ENCODE measurements at regions not wholly inside any gene's neighbourhood (a gene's known extent, or its start where the extent isn't known, plus 50 kb on each side); places are given as distances from the start of the nearest gene placed in this dataset.
A peak's percentile ranks its signal among the peaks of the same experiment; 100 is the strongest.

DNA sequence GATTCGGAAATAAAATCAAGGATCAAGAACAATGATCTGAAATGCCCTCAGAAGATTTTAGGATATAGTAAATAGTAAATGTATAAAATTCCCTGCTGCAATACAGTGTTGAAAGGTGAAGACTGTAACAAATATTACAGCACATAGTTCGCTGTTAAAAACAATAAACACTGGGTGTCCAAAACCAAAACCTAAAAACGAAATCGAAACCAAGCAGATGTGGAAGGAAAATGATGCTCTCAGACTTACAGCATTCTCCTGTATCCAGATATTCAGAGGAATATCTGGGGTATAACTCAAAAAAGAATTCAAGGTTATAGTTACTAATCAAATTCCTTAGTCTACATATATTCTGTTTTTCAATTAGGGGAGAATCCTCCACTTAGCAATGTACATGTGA lies 708.1 kb upstream of the PCDH15 start:
- Histone ChIP-seq H4K20me1 (ENCODE audit: insufficient read depth) (no peaks in the 10 kb centered on the region), H3K27ac (no peak overlapping the region), H3K9me2 (ENCODE audit: insufficient read depth) (peaks cover 5% of the 10 kb centered on the region; the same call in 1 of the 2 replicates), H3K27me3 (ENCODE audit: insufficient read depth, low read depth) (no peaks in the 10 kb centered on the region), H3K4me1 (replicated peaks; ENCODE audit: insufficient read depth) (no peaks in the 10 kb centered on the region), H3F3A (ENCODE audit: insufficient read depth, low read depth) (no peaks in the 10 kb centered on the region), H3K79me2 (ENCODE audit: low read depth) (no peaks in the 10 kb centered on the region), H3K4me3 (peak overlapping the region; percentile 45), H2AFZ (peak overlapping the region; percentile 79), H3K9me3 (ENCODE audit: insufficient read depth, low read depth) (no peaks in the 10 kb centered on the region), H3K4me2 (peak overlapping the region; percentile 66), H3K36me3 (ENCODE audit: low read depth) (no peaks in the 10 kb centered on the region)
- POLR2A ChIA-PET (ENCODE audit: unreplicated experiment) = no interaction called here
- DNase-seq = no peak
- BruUV-seq (replicated peaks) = no TSS peak
- CTCF ChIA-PET = no interaction called here
- intact Hi-C loops (cut with micrococcal nuclease; ENCODE audit: unreplicated experiment) = no loop called here
- no peak for TF ChIP-seq EZH2 (IDR thresholded peaks at IDR 0.05; ENCODE audit: low read depth)
- TF ChIP-seq, protein P1, sequence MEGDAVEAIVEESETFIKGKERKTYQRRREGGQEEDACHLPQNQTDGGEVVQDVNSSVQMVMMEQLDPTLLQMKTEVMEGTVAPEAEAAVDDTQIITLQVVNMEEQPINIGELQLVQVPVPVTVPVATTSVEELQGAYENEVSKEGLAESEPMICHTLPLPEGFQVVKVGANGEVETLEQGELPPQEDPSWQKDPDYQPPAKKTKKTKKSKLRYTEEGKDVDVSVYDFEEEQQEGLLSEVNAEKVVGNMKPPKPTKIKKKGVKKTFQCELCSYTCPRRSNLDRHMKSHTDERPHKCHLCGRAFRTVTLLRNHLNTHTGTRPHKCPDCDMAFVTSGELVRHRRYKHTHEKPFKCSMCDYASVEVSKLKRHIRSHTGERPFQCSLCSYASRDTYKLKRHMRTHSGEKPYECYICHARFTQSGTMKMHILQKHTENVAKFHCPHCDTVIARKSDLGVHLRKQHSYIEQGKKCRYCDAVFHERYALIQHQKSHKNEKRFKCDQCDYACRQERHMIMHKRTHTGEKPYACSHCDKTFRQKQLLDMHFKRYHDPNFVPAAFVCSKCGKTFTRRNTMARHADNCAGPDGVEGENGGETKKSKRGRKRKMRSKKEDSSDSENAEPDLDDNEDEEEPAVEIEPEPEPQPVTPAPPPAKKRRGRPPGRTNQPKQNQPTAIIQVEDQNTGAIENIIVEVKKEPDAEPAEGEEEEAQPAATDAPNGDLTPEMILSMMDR (conservative IDR thresholded peaks at IDR 0.05) = no peak

DNA sequence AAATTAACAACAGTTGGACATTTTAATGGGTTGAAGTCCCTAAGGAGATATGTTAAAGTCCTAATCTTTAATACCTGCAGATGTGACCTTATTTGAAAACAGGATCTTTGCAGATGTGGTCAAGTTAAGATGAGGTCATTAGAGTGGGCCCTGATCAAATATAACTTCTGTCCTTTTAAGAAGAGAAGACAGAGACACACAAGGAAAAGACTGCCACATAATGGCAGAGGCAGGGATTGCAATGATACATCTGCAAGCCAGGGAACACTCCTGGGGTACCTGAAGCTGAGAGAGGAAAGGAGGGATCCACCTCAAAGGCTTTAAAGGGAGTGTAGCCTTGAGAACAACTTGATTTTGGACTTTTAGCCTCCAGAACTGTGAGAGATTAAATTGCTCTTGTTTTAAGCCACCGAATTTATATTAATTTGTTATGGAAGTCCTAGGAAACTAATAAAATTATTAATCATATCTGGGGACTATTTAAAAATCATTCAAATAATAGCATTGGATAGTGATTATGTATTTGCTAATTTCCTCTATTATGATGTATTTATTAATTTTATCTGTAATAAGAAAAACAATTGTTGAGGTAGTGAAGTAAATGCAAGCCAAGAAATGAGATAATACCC lies 700.0 kb upstream of the PCDH15 start:
- H3K4me1 ChIP-seq (replicated peaks; ENCODE audit: insufficient read depth) = no peaks in the 10 kb centered on the region
- ChIA-PET POLR2A (ENCODE audit: unreplicated experiment) (no interaction called here), CTCF (no interaction called here)
- no peak overlapping the region for H3K27ac ChIP-seq
- no peaks in the 10 kb centered on the region for H3F3A ChIP-seq (ENCODE audit: insufficient read depth, low read depth)
- no peaks in the 10 kb centered on the region for H3K36me3 ChIP-seq (ENCODE audit: low read depth)
- no peak overlapping the region for H3K4me2 ChIP-seq
- H2AFZ ChIP-seq = no peak overlapping the region
- intact Hi-C loops (cut with micrococcal nuclease; ENCODE audit: unreplicated experiment) = loop anchor here (1.0 kb wide), 1 partner anchor 410 kb away; no protein-coding TSS in a partner anchor
- no peaks in the 10 kb centered on the region for H3K9me2 ChIP-seq (ENCODE audit: insufficient read depth)
- H3K9me3 ChIP-seq (ENCODE audit: insufficient read depth, low read depth) = no peaks in the 10 kb centered on the region
- H4K20me1 ChIP-seq (ENCODE audit: insufficient read depth) = 0 out of 2 replicates have a peak, but pooled peaks cover 3% of the 10 kb centered on the region
- no peaks in the 10 kb centered on the region for H3K79me2 ChIP-seq (ENCODE audit: low read depth)
- H3K27me3 ChIP-seq (ENCODE audit: insufficient read depth, low read depth) = no peaks in the 10 kb centered on the region
- no peak overlapping the region for H3K4me3 ChIP-seq
- peak in 1 of 2 experiments; percentile 24 for DNase-seq
- TF ChIP-seq EZH2 (IDR thresholded peaks at IDR 0.05; ENCODE audit: low read depth) = no peak
- TF ChIP-seq, protein P1 (conservative IDR thresholded peaks at IDR 0.05) = peak; percentile 75
- no TSS peak for BruUV-seq (replicated peaks)

DNA sequence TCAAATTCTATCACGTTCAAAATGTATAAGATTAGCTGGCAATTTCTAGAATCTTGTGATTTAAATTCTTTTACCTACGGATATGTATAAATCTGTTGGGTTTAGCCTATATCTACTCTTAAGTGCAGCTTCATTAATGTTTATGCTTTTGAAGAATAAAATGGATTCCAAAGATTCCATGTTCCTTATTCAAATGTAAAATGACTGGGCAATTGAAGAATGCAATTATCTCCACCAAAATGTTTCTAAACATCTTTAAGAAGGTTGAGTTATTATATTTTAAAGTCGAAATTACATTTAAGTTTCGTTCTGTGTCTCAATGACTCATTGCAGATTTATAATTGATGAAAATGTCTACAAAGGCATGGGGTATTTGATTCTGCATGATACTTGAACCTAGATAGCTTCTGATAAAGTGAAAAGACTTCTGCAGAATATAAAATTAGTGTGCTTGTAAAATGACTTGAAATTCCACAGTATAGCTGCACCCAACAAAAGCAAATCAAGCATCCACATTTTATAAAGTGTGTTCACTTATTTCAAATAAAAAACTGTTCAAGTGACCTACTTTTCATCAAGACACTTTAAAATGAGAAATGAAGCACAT lies 697.0 kb upstream of the PCDH15 start:
- no TSS peak for BruUV-seq (replicated peaks)
- DNase-seq = no peak
- Histone ChIP-seq H4K20me1 (ENCODE audit: insufficient read depth) (0 out of 2 replicates have a peak, but pooled peaks cover 3% of the 10 kb centered on the region), H3K4me2 (no peak overlapping the region), H3K27ac (no peak overlapping the region), H3K79me2 (ENCODE audit: low read depth) (no peaks in the 10 kb centered on the region), H2AFZ (no peak overlapping the region), H3K4me3 (no peak overlapping the region), H3K27me3 (ENCODE audit: insufficient read depth, low read depth) (no peaks in the 10 kb centered on the region), H3K9me2 (ENCODE audit: insufficient read depth) (no peaks in the 10 kb centered on the region), H3K4me1 (replicated peaks; ENCODE audit: insufficient read depth) (no peaks in the 10 kb centered on the region), H3F3A (ENCODE audit: insufficient read depth, low read depth) (no peaks in the 10 kb centered on the region), H3K9me3 (ENCODE audit: insufficient read depth, low read depth) (no peaks in the 10 kb centered on the region), H3K36me3 (ENCODE audit: low read depth) (no peaks in the 10 kb centered on the region)
- ChIA-PET CTCF (no interaction called here), POLR2A (ENCODE audit: unreplicated experiment) (no interaction called here)
- intact Hi-C loops (cut with micrococcal nuclease; ENCODE audit: unreplicated experiment) = no loop called here
- no peak for TF ChIP-seq EZH2 (IDR thresholded peaks at IDR 0.05; ENCODE audit: low read depth)
- TF ChIP-seq, protein P1 (conservative IDR thresholded peaks at IDR 0.05) = no peak
